A549 (cell line): ENCODE measurements at regions not wholly inside any gene's neighbourhood (a gene's known extent, or its start where the extent isn't known, plus 50 kb on each side); places are given as distances from the start of the nearest gene placed in this dataset.

Experiments used
- ATAC-seq, 2 experiments: fragments of 200-7000 bp in 1 of 2; fragments of >200 bp in 1 of 2; cut with Nextera tagmentation in 1 of 2; cut with Tn5 transposase in 1 of 2; 3 replicates each; pipeline versions ENCODE4 v1.8.0 to v1.9.1; 2018 to 2020; ENCODE audit warnings: mild to moderate bottlenecking in 1 of 2, moderate library complexity in 1 of 2
- CTCF ChIA-PET: fragments of 300-600 bp; sonication (Branson Sonifier 250); formaldehyde crosslinking; extraction: SDS; loops from one replicate; lab custom pipeline; 2021; ENCODE audit warnings: antibody characterized with exemption, inconsistent platforms; lab: Yijun Ruan, JAX
- POLR2A ChIA-PET: fragments of 350-600 bp; formaldehyde crosslinking; extraction: SDS; loops from one replicate; lab custom pipeline; 2021; ENCODE audit warnings: antibody characterized with exemption, inconsistent platforms; lab: Yijun Ruan, JAX
- DNase-seq, 2 experiments: peaks; one replicate each; pipeline versions ENCODE4 v3.0.0 to v3.0.0-alpha.2; 2011 to 2016; ENCODE audit warnings: low read depth in 1 of 2, low spot score in 1 of 2
- FAIRE-seq: peaks from 2 replicates; lab custom pipeline; 2011; peaks lifted over from hg19 to GRCh38; lab: Jason Lieb, UNC
- H3K27ac ChIP-seq, 2 experiments: fragments of >200 bp; sonication (Bioruptor Twin); formaldehyde crosslinking; 3 replicates each; pipeline ENCODE4 v1.5.1; 2016 to 2017
- H3K4me1 ChIP-seq: fragments of >200 bp; sonication (Bioruptor Twin); formaldehyde crosslinking; 3 replicates; pipeline ENCODE4 v1.6.1; 2016
- H3K4me2 ChIP-seq: fragments of >200 bp; sonication (Bioruptor Twin); formaldehyde crosslinking; 3 replicates; pipeline ENCODE4 v1.6.1; 2016
- H3K4me3 ChIP-seq: fragments of >200 bp; sonication (Bioruptor Twin); formaldehyde crosslinking; 3 replicates; pipeline ENCODE4 v1.5.1; 2016
- H3K9me3 ChIP-seq: fragments of >200 bp; sonication (Bioruptor Twin); formaldehyde crosslinking; 3 replicates; pipeline ENCODE4 v1.6.1; 2016
- CBX2 ChIP-seq: fragments of 200-600 bp; sonication (generic); IDR thresholded peaks from 2 replicates; pipeline ENCODE4 v1.6.1; 2016; ENCODE audit warnings: low read depth, mild to moderate bottlenecking, borderline replicate concordance
- FOSB ChIP-seq: fragments of 250-450 bp; sonication (Bioruptor Pico); IDR thresholded peaks from 2 replicates; pipeline ENCODE4 v1.5.0; 2020; ENCODE audit warnings: mild to moderate bottlenecking, moderate library complexity
- FOSL2 ChIP-seq, 2 experiments: fragments of 450-650 bp in 1 of 2; fragments of >200 bp in 1 of 2; sonication (Bioruptor Twin) in 1 of 2; formaldehyde crosslinking; IDR thresholded peaks; 2 replicates each; pipeline versions ENCODE4 v1.5.0 to v1.6.1; 2016 to 2020; ENCODE audit warnings: mild to moderate bottlenecking in 1 of 2, moderate library complexity in 1 of 2
- FOXS1 ChIP-seq: fragments of 250-450 bp; sonication (Bioruptor Pico); IDR thresholded peaks from 2 replicates; pipeline ENCODE4 v1.5.0; 2020; ENCODE audit warnings: mild to moderate bottlenecking, moderate library complexity
- GATA3 ChIP-seq: IDR thresholded peaks from 2 replicates; pipeline ENCODE4 v1.6.1; 2012; ENCODE audit warnings: borderline replicate concordance
- HDAC2 ChIP-seq: fragments of 200-600 bp; sonication (generic); IDR thresholded peaks from 2 replicates; pipeline ENCODE4 v1.6.1; 2016
- HEYL ChIP-seq: fragments of 250-450 bp; sonication (Bioruptor Pico); IDR thresholded peaks from 2 replicates; pipeline ENCODE4 v1.8.0; 2021; ENCODE audit warnings: mild to moderate bottlenecking, moderate library complexity
- HOXA7 ChIP-seq: fragments of 250-450 bp; sonication (Bioruptor Pico); IDR thresholded peaks from 2 replicates; pipeline ENCODE4 v1.5.0; 2020; ENCODE audit warnings: mild to moderate bottlenecking, moderate library complexity
- JUN ChIP-seq, 2 experiments: fragments of >200 bp; sonication (Bioruptor Twin); formaldehyde crosslinking; IDR thresholded peaks; 2 replicates in 1 of 2; 3 replicates in 1 of 2; pipeline ENCODE4 v1.6.1; 2016 to 2017
- KDM5A ChIP-seq: fragments of 200-600 bp; sonication (generic); IDR thresholded peaks from 2 replicates; pipeline ENCODE4 v1.6.1; 2016; ENCODE audit warnings: antibody characterized with exemption, mild to moderate bottlenecking
- MAFK ChIP-seq: fragments of 450-650 bp; IDR thresholded peaks from 2 replicates; pipeline ENCODE4 v1.6.1; 2014; ENCODE audit not compliant: partially characterized antibody
- MYC ChIP-seq: IDR thresholded peaks from 2 replicates; pipeline ENCODE4 v1.6.1; 2012; ENCODE audit warnings: mild to moderate bottlenecking, inconsistent platforms, low read length, improper control_type of control experiment, borderline replicate concordance
- NPAS2 ChIP-seq: fragments of 250-450 bp; sonication (Bioruptor Pico); IDR thresholded peaks from 2 replicates; pipeline ENCODE4 v1.8.0; 2022; ENCODE audit warnings: mild to moderate bottlenecking, moderate library complexity, borderline replicate concordance
- NR3C1 ChIP-seq: fragments of >200 bp; sonication (Bioruptor Twin); formaldehyde crosslinking; IDR thresholded peaks from 3 replicates; pipeline ENCODE4 v1.6.1; 2017
- PHF8 ChIP-seq: fragments of 200-600 bp; sonication (generic); IDR thresholded peaks from 2 replicates; pipeline ENCODE4 v1.6.1; 2016; ENCODE audit warnings: low read depth, mild to moderate bottlenecking, antibody characterized with exemption, moderate library complexity, borderline replicate concordance
- POLR2A ChIP-seq: IDR thresholded peaks from 2 replicates; pipeline ENCODE4 v1.6.1; 2012; ENCODE audit warnings: mild to moderate bottlenecking, low read length
- RAD21 ChIP-seq, 2 experiments: fragments of >200 bp in 1 of 2; sonication (Bioruptor Twin) in 1 of 2; formaldehyde crosslinking in 1 of 2; IDR thresholded peaks in 1 of 2; conservative IDR thresholded peaks in 1 of 2; 2 replicates in 1 of 2; 3 replicates in 1 of 2; pipeline ENCODE4 v1.6.1; 2012 to 2018; ENCODE audit warnings: inconsistent platforms in 1 of 2
- RFX5 ChIP-seq: fragments of 450-650 bp; IDR thresholded peaks from 2 replicates; pipeline ENCODE4 v1.7.1; 2014; ENCODE audit warnings: antibody characterized with exemption, mild to moderate bottlenecking, moderate library complexity
- ZC3H11A ChIP-seq: fragments of 450-650 bp; IDR thresholded peaks from 2 replicates; pipeline ENCODE4 v1.6.1; 2014; ENCODE audit warnings: antibody characterized with exemption, mild to moderate bottlenecking
- ZNF302 ChIP-seq: fragments of 250-450 bp; sonication (Bioruptor Pico); IDR thresholded peaks from 2 replicates; pipeline ENCODE4 v1.9.0; 2021; ENCODE audit warnings: inconsistent platforms, mild to moderate bottlenecking, moderate library complexity
- WGBS: methylation state at CpG from one replicate; pipeline ENCODE4 v1.1.6; 2017; ENCODE audit errors: missing lambda C conversion rate; 5-methylcytosine and 5-hydroxymethylcytosine counted together
- TF ChIP-seq, protein P1 (sequence below): fragments of >200 bp; sonication (Bioruptor Twin); formaldehyde crosslinking; IDR thresholded peaks from 3 replicates; pipeline ENCODE4 v1.5.1; 2016
- TF ChIP-seq, protein P2 (sequence below): IDR thresholded peaks from 2 replicates; pipeline ENCODE4 v1.6.1; 2012
- TF ChIP-seq, protein P3 (sequence below): IDR thresholded peaks from 2 replicates; pipeline ENCODE4 v1.6.1; 2012; ENCODE audit warnings: low read depth, borderline replicate concordance
- TF ChIP-seq, protein P4 (sequence below): fragments of >200 bp; sonication (Bioruptor Twin); formaldehyde crosslinking; IDR thresholded peaks from 3 replicates; pipeline ENCODE4 v1.6.1; 2016
- TF ChIP-seq, protein P5 (sequence below): fragments of 450-650 bp; IDR thresholded peaks from 2 replicates; pipeline ENCODE4 v1.6.1; 2014; ENCODE audit warnings: antibody characterized with exemption
- TF ChIP-seq, protein P6 (sequence below): fragments of 150-350 bp; IDR thresholded peaks from 2 replicates; pipeline ENCODE4 v1.6.1; 2014; ENCODE audit warnings: low read depth, mild to moderate bottlenecking, low read length

DNA sequence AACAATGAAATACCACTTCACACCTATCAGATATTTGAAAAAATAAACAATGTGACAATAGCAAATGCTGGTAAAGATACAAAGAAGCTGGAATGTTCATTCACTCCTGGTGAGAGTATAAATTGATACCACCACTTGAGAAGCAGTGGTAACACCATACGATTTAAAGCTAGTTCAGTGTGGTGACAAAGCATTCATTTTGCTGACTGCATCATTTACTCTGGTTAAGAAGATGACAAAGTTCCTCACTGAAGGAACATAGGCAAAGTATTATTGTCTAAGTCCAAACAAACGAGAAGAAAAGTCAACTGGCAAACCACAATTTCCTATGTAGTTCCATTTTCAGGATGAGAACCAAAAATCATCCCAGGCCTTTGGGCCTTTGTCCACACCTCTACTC is 102.5 kb downstream of the GEMIN8 start:
- H3K4me2 ChIP-seq = no peak overlapping the region
- H3K4me1 ChIP-seq = no peaks in the 10 kb centered on the region
- H3K27ac ChIP-seq = no peak overlapping the region
- H3K4me3 ChIP-seq = no peak overlapping the region
- ChIA-PET CTCF (no interaction called here), POLR2A (no interaction called here)
- DNase-seq = no peak
- TF ChIP-seq HDAC2 (no peak), MAFK (peak; percentile 51)
- ATAC-seq = no peak
- FAIRE-seq = no peak
- no peaks in the 10 kb centered on the region for H3K9me3 ChIP-seq
- WGBS = 33% methylated on average over 2 of the region's 2 CpGs

DNA sequence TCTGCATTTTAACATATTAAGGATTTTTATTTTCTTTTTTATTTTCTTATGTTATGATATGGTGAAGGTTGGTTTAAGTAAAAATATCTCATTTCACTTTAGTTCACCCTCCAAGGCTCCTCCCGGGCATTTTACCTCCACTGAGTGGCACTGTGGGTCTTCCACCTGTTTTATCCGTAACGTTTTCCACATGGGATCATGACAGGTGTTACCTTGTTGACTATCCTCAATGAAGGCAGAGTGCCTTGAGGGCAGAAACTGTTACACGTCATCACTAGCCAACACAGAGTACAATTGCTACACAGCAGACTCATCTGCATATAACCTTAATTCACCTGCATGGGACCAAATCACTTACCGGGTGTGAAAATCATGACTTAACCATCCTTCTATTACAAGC is 105.8 kb downstream of the GEMIN8 start:
- Histone ChIP-seq H3K9me3 (no peaks in the 10 kb centered on the region), H3K4me2 (no peak overlapping the region), H3K27ac (no peak overlapping the region), H3K4me1 (no peaks in the 10 kb centered on the region), H3K4me3 (no peak overlapping the region)
- ChIA-PET POLR2A (no interaction called here), CTCF (no interaction called here)
- 51% methylated on average over 5 of the region's 5 CpGs for WGBS
- FAIRE-seq (no peak), ATAC-seq (no peak), DNase-seq (no peak)
- TF ChIP-seq, protein P1, sequence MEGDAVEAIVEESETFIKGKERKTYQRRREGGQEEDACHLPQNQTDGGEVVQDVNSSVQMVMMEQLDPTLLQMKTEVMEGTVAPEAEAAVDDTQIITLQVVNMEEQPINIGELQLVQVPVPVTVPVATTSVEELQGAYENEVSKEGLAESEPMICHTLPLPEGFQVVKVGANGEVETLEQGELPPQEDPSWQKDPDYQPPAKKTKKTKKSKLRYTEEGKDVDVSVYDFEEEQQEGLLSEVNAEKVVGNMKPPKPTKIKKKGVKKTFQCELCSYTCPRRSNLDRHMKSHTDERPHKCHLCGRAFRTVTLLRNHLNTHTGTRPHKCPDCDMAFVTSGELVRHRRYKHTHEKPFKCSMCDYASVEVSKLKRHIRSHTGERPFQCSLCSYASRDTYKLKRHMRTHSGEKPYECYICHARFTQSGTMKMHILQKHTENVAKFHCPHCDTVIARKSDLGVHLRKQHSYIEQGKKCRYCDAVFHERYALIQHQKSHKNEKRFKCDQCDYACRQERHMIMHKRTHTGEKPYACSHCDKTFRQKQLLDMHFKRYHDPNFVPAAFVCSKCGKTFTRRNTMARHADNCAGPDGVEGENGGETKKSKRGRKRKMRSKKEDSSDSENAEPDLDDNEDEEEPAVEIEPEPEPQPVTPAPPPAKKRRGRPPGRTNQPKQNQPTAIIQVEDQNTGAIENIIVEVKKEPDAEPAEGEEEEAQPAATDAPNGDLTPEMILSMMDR = no peak
- TF ChIP-seq JUN (IDR thresholded peaks at IDR 0.05) (no peak), ZNF302 (CRISPR knock-in tag) (no peak), HEYL (no peak), KDM5A (no peak), NR3C1 (no peak), RFX5 (no peak), HOXA7 (CRISPR knock-in tag) (no peak), POLR2A (no peak)
- TF ChIP-seq, protein P2, sequence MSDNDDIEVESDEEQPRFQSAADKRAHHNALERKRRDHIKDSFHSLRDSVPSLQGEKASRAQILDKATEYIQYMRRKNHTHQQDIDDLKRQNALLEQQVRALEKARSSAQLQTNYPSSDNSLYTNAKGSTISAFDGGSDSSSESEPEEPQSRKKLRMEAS = no peak
- TF ChIP-seq, protein P3, sequence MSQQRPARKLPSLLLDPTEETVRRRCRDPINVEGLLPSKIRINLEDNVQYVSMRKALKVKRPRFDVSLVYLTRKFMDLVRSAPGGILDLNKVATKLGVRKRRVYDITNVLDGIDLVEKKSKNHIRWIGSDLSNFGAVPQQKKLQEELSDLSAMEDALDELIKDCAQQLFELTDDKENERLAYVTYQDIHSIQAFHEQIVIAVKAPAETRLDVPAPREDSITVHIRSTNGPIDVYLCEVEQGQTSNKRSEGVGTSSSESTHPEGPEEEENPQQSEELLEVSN = no peak

DNA sequence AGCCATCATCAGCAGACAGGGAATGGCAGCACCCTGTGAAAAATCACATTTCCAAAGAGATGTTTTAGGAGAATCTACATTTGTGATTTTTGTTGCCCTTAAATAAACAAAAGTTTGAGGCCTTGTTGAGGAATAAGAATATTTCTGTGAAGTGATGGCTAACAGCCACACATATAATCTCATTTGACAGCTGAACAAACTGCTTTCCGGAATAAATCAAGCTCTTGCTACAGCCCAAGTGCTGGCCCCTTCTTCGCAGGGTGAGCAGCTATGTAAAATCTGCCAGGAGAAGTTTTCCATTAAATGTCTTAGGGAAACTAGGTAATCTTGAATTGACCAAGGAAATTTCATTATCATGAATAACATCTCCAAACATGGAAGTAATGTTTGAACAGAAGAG is 106.4 kb upstream of the GPM6B start:
- 60% methylated on average over 2 of the region's 2 CpGs for WGBS
- Histone ChIP-seq H3K4me3 (no peak overlapping the region), H3K4me2 (no peak overlapping the region), H3K9me3 (no peaks in the 10 kb centered on the region), H3K27ac (no peak overlapping the region), H3K4me1 (no peaks in the 10 kb centered on the region)
- DNase-seq (no peak), FAIRE-seq (no peak), ATAC-seq (no peak)
- no peak for TF ChIP-seq HEYL
- no peak for TF ChIP-seq RAD21 (conservative IDR thresholded peaks at IDR 0.05 in 1 of 2, IDR thresholded peaks at IDR 0.05 in 1 of 2)
- TF ChIP-seq, protein P4, sequence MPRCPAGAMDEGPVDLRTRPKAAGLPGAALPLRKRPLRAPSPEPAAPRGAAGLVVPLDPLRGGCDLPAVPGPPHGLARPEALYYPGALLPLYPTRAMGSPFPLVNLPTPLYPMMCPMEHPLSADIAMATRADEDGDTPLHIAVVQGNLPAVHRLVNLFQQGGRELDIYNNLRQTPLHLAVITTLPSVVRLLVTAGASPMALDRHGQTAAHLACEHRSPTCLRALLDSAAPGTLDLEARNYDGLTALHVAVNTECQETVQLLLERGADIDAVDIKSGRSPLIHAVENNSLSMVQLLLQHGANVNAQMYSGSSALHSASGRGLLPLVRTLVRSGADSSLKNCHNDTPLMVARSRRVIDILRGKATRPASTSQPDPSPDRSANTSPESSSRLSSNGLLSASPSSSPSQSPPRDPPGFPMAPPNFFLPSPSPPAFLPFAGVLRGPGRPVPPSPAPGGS = no peak
- TF ChIP-seq, protein P5, sequence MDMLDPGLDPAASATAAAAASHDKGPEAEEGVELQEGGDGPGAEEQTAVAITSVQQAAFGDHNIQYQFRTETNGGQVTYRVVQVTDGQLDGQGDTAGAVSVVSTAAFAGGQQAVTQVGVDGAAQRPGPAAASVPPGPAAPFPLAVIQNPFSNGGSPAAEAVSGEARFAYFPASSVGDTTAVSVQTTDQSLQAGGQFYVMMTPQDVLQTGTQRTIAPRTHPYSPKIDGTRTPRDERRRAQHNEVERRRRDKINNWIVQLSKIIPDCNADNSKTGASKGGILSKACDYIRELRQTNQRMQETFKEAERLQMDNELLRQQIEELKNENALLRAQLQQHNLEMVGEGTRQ = no peak
- TF ChIP-seq MYC = no peak
- no peak for TF ChIP-seq FOXS1 (CRISPR knock-in tag)
- TF ChIP-seq ZC3H11A = no peak
- no peak for TF ChIP-seq POLR2A
- TF ChIP-seq CBX2 = no peak
- TF ChIP-seq, protein P6, sequence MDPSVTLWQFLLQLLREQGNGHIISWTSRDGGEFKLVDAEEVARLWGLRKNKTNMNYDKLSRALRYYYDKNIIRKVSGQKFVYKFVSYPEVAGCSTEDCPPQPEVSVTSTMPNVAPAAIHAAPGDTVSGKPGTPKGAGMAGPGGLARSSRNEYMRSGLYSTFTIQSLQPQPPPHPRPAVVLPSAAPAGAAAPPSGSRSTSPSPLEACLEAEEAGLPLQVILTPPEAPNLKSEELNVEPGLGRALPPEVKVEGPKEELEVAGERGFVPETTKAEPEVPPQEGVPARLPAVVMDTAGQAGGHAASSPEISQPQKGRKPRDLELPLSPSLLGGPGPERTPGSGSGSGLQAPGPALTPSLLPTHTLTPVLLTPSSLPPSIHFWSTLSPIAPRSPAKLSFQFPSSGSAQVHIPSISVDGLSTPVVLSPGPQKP = no peak
- TF ChIP-seq MAFK = no peak
- no peak for TF ChIP-seq NPAS2 (CRISPR knock-in tag)
- TF ChIP-seq, protein P3 = no peak
- TF ChIP-seq FOSL2 (IDR thresholded peaks at IDR 0.05) = no peak
- no peak for TF ChIP-seq FOSL2 (CRISPR knock-in tag; IDR thresholded peaks at IDR 0.05)
- no peak for TF ChIP-seq GATA3
- TF ChIP-seq FOSB (CRISPR knock-in tag) = no peak
- TF ChIP-seq PHF8 = no peak
- ChIA-PET POLR2A (no interaction called here), CTCF (no interaction called here)
